SK-N-MC (cell line): ENCODE measurements at regions not wholly inside any gene's neighbourhood (a gene's known extent, or its start where the extent isn't known, plus 50 kb on each side); places are given as distances from the start of the nearest gene placed in this dataset.

ENCODE experiments used
- DNase-seq: peaks from one replicate; pipeline ENCODE4 v3.0.0-alpha.2; 2011; ENCODE audit warnings: low read depth, low spot score
- H3K27ac ChIP-seq: fragments of 200-600 bp; sonication (generic); 2 replicates; pipeline ENCODE4 v1.5.1; 2016; ENCODE audit warnings: mixed run types
- H3K36me3 ChIP-seq: fragments of 200-600 bp; sonication (generic); 2 replicates; pipeline ENCODE4 v1.6.1; 2017; ENCODE audit warnings: antibody characterized with exemption, low read length, mixed read lengths; ENCODE audit not compliant: insufficient read depth
- H3K4me3 ChIP-seq: fragments of 200-600 bp; sonication (generic); 2 replicates; pipeline ENCODE4 v1.5.1; 2016
- H3K9ac ChIP-seq: fragments of 200-600 bp; sonication (generic); 2 replicates; pipeline ENCODE4 v1.8.0; 2017; ENCODE audit warnings: mixed run types, mixed read lengths; ENCODE audit not compliant: insufficient read length
- H3K9me3 ChIP-seq: fragments of 200-600 bp; sonication (generic); 2 replicates; pipeline ENCODE4 v1.6.1; 2017; ENCODE audit warnings: low read depth, mild to moderate bottlenecking, antibody characterized with exemption, low read length, moderate library complexity, mixed read lengths
- EZH2 ChIP-seq: fragments of 200-600 bp; sonication (generic); IDR thresholded peaks from one replicate; pipeline ENCODE4 v1.6.1; 2017; ENCODE audit warnings: antibody characterized with exemption
- FOXP2 ChIP-seq: optimal IDR thresholded peaks from 2 replicates; pipeline ENCODE3; 2011; ENCODE audit warnings: mild to moderate bottlenecking, moderate library complexity; ENCODE audit not compliant: insufficient read depth; ENCODE audit errors: extremely low read length, control extremely low read depth
- POLR2AphosphoS5 ChIP-seq: IDR thresholded peaks from 2 replicates; pipeline ENCODE4 v1.6.1; 2012; ENCODE audit warnings: mild to moderate bottlenecking, low read depth, low read length, borderline replicate concordance

DNA sequence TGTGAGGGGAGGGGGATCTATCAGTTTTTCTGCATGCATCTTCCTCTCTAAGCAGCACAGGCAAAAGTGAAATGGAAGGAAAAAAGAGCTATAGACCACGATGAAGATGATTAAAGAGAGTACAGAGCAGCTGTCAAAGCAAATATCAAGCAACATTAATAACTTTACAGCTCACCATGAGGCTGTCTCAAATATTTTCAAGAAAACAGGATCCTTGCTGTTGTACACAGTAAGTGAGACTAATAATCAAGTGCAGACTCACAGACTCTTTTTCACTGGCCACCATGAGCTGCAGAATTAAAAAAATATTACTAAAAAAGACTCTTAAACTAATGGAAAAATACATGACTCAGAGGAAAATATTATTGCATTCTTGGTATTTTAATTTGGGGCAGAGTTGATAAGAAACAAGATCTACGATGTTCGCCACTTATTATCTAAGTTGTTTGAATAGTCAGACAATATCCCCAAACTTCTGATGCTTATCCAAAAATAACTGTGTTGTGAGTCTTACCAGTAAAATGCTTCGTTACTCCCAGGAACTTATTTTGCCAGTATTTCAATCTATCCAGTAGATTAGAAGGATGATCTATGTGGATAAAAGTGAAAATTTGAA lies 817.5 kb upstream of the ALCAM start:
- DNase-seq, result no peak
- no peak overlapping the region for H3K4me3 ChIP-seq
- no peaks in the 10 kb centered on the region for H3K36me3 ChIP-seq
- H3K9me3 ChIP-seq, result no peaks in the 10 kb centered on the region
- no peak overlapping the region for H3K27ac ChIP-seq
- H3K9ac ChIP-seq, result no peak overlapping the region
- TF ChIP-seq EZH2 (no peak), POLR2AphosphoS5 (no peak), FOXP2 (no peak)

GRCh38 chr3:104553121-104553520 lies 813.6 kb upstream of the ALCAM start:
- Histone ChIP-seq H3K9me3 (no peaks in the 10 kb centered on the region), H3K4me3 (no peak overlapping the region), H3K9ac (no peak overlapping the region), H3K27ac (no peak overlapping the region), H3K36me3 (no peaks in the 10 kb centered on the region)
- no peak for TF ChIP-seq POLR2AphosphoS5
- TF ChIP-seq FOXP2, result no peak
- no peak for TF ChIP-seq EZH2
- DNase-seq, result no peak

- Histone ChIP-seq H3K9ac (no peak overlapping the region), H3K36me3 (no peaks in the 10 kb centered on the region), H3K9me3 (no peaks in the 10 kb centered on the region), H3K4me3 (no peak overlapping the region), H3K27ac (no peak overlapping the region)
- DNase-seq, result no peak
- no peak for TF ChIP-seq FOXP2
- TF ChIP-seq POLR2AphosphoS5, result no peak
- TF ChIP-seq EZH2, result no peak
Measured at GRCh38 chr3:104554425-104554824, 812.3 kb upstream of the ALCAM start.

- Histone ChIP-seq H3K27ac (no peak overlapping the region), H3K9me3 (no peaks in the 10 kb centered on the region), H3K36me3 (no peaks in the 10 kb centered on the region), H3K9ac (no peak overlapping the region), H3K4me3 (no peak overlapping the region)
- no peak for TF ChIP-seq FOXP2
- TF ChIP-seq POLR2AphosphoS5, result no peak
- TF ChIP-seq EZH2, result no peak
- DNase-seq, result no peak
Measured at GRCh38 chr3:104555728-104556127, 811.0 kb upstream of the ALCAM start.

GRCh38 chr3:104556372-104557078 lies 810.2 kb upstream of the ALCAM start:
- DNase-seq, result no peak
- Histone ChIP-seq H3K36me3 (no peaks in the 10 kb centered on the region), H3K4me3 (no peak overlapping the region), H3K9me3 (no peaks in the 10 kb centered on the region), H3K27ac (no peak overlapping the region), H3K9ac (no peak overlapping the region)
- TF ChIP-seq FOXP2, result no peak

DNA sequence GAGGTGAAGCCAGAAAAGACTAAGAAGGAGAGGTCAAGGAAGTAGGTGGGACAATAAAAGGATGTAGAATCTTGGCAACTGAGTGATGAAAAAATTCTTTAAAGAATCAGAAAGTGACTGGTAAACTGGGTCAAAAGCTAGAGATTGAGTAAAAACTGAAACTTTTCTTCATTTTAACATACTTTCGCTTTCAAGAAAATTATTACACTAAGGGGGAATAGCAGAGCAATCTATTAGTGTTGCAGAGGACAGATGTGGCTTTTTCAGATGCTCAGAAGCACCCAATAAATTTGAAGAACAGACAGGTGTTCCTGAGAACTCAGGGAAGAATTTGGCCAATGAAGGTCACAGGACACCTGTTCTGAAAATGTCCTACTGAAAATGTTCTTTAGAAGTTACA lies 805.4 kb upstream of the ALCAM start:
- no peak overlapping the region for H3K9ac ChIP-seq
- H3K36me3 ChIP-seq, result no peaks in the 10 kb centered on the region
- DNase-seq, result no peak
- H3K27ac ChIP-seq, result no peak overlapping the region
- TF ChIP-seq FOXP2, result no peak
- no peak for TF ChIP-seq EZH2
- TF ChIP-seq POLR2AphosphoS5, result no peak
- H3K4me3 ChIP-seq, result no peak overlapping the region
- H3K9me3 ChIP-seq, result no peaks in the 10 kb centered on the region

GRCh38 chr3:104564045-104564643 lies 802.6 kb upstream of the ALCAM start:
- H3K9ac ChIP-seq, result no peak overlapping the region
- TF ChIP-seq EZH2 (no peak), POLR2AphosphoS5 (no peak), FOXP2 (no peak)
- no peak for DNase-seq

DNA sequence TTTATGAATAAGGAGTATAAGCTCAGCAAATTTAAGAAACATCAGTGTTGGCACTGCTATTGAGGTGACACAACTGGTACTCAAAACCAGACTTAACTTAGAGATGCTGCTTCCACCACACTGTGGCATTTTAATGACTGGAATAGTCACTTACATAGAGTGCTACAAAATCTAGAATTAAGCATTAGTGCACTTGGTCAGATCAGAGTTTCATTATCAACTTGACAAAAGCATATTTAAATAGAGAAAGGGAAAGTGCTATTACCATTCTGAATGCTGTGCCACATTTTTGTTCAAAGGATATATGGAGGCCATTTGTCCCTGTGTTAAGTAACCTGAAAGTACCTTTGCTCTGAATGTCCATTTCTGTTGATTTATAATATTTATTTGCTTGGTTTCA lies 800.7 kb upstream of the ALCAM start:
- Histone ChIP-seq H3K9ac (no peak overlapping the region), H3K27ac (no peak overlapping the region), H3K4me3 (no peak overlapping the region), H3K36me3 (no peaks in the 10 kb centered on the region), H3K9me3 (no peaks in the 10 kb centered on the region)
- TF ChIP-seq EZH2 (no peak), POLR2AphosphoS5 (no peak), FOXP2 (no peak)
- no peak for DNase-seq

More at GRCh38 chr3:104564045-104564643, 802.6 kb upstream of the ALCAM start:
- Histone ChIP-seq H3K4me3 (no peak overlapping the region), H3K27ac (no peak overlapping the region), H3K9me3 (no peaks in the 10 kb centered on the region), H3K36me3 (no peaks in the 10 kb centered on the region)
